ENCODE measurements at regions not wholly inside any gene's neighbourhood (a gene's known extent, or its start where the extent isn't known, plus 50 kb on each side); places are given as distances from the start of the nearest gene placed in this dataset.

GRCh38 chr2:118473846-118474540 lies 373.5 kb downstream of the EN1 start:
- Mint-ChIP-seq H3K9me3 (no peaks in the 10 kb centered on the region), H3K36me3 (no peaks in the 10 kb centered on the region), H3K27ac (no peak overlapping the region)
- no peak for DNase-seq (ENCODE audit: low spot score in 2 of 2)
- ATAC-seq, result no peak

- ATAC-seq, result no peak
- DNase-seq (ENCODE audit: low spot score in 2 of 2), result no peak
- H3K27ac Mint-ChIP-seq, result no peak overlapping the region
- H3K9me3 Mint-ChIP-seq, result no peaks in the 10 kb centered on the region
- H3K36me3 Mint-ChIP-seq, result no peaks in the 10 kb centered on the region
Measured at GRCh38 chr2:118473241-118473640, 374.2 kb downstream of the EN1 start.

GRCh38 chr2:118470297-118470696 lies 377.2 kb downstream of the EN1 start:
- H3K27ac Mint-ChIP-seq, result no peak overlapping the region
- DNase-seq (ENCODE audit: low spot score in 2 of 2) (no peak), ATAC-seq (no peak)
- H3K36me3 Mint-ChIP-seq, result no peaks in the 10 kb centered on the region
- H3K9me3 Mint-ChIP-seq, result no peaks in the 10 kb centered on the region

- no peaks in the 10 kb centered on the region for H3K9me3 Mint-ChIP-seq
- no peak overlapping the region for H3K27ac Mint-ChIP-seq
- DNase-seq (ENCODE audit: low spot score in 2 of 2), result no peak
- H3K36me3 Mint-ChIP-seq, result no peaks in the 10 kb centered on the region
- ATAC-seq, result no peak
Measured at GRCh38 chr2:118469103-118469502, 378.3 kb downstream of the EN1 start.

- no peak for ATAC-seq
Measured at GRCh38 chr2:118464546-118465265, 376.4 kb downstream of the INSIG2 start.

GRCh38 chr2:118464046-118464445 lies 375.8 kb downstream of the INSIG2 start:
- H3K36me3 Mint-ChIP-seq, result no peaks in the 10 kb centered on the region
- DNase-seq (ENCODE audit: low spot score in 2 of 2) (no peak), ATAC-seq (no peak)
- no peaks in the 10 kb centered on the region for H3K9me3 Mint-ChIP-seq
- no peak overlapping the region for H3K27ac Mint-ChIP-seq

More at GRCh38 chr2:118464546-118465265, 376.4 kb downstream of the INSIG2 start:
- H3K9me3 Mint-ChIP-seq, result no peaks in the 10 kb centered on the region
- H3K27ac Mint-ChIP-seq, result no peak overlapping the region
- H3K36me3 Mint-ChIP-seq, result no peaks in the 10 kb centered on the region
- no peak for DNase-seq (ENCODE audit: low spot score in 2 of 2)

- Mint-ChIP-seq H3K36me3 (no peaks in the 10 kb centered on the region), H3K27ac (no peak overlapping the region), H3K9me3 (no peaks in the 10 kb centered on the region)
- ATAC-seq, result no peak
- no peak for DNase-seq (ENCODE audit: low spot score in 2 of 2)
Measured at GRCh38 chr2:118460425-118460824, 372.2 kb downstream of the INSIG2 start.

GRCh38 chr2:118459426-118459825 lies 371.2 kb downstream of the INSIG2 start:
- no peak for DNase-seq (ENCODE audit: low spot score in 2 of 2)
- ATAC-seq, result no peak
- Mint-ChIP-seq H3K27ac (no peak overlapping the region), H3K36me3 (no peaks in the 10 kb centered on the region), H3K9me3 (peaks cover 2 to 4% of the 10 kb centered on the region in 2 donors)

GRCh38 chr2:118457951-118458350 lies 369.7 kb downstream of the INSIG2 start:
- ATAC-seq (no peak), DNase-seq (ENCODE audit: low spot score in 2 of 2) (no peak)
- Mint-ChIP-seq H3K9me3 (peaks cover 6 to 9% of the 10 kb centered on the region in 2 donors), H3K36me3 (no peaks in the 10 kb centered on the region), H3K27ac (no peak overlapping the region)

GRCh38 chr2:118449401-118449800 lies 361.1 kb downstream of the INSIG2 start:
- Mint-ChIP-seq H3K9me3 (peaks cover 4 to 5% of the 10 kb centered on the region in 2 donors), H3K27ac (no peak overlapping the region), H3K36me3 (no peaks in the 10 kb centered on the region)
- DNase-seq (ENCODE audit: low spot score in 2 of 2) (no peak), ATAC-seq (no peak)

GRCh38 chr2:118443596-118443995 lies 355.3 kb downstream of the INSIG2 start:
- H3K36me3 Mint-ChIP-seq, result no peaks in the 10 kb centered on the region

GRCh38 chr2:118442996-118443553 lies 354.8 kb downstream of the INSIG2 start:
- H3K36me3 Mint-ChIP-seq, result no peaks in the 10 kb centered on the region
- DNase-seq (ENCODE audit: low spot score in 2 of 2), result no peak
- no peaks in the 10 kb centered on the region for H3K9me3 Mint-ChIP-seq
- H3K27ac Mint-ChIP-seq, result no peak overlapping the region
- no peak for ATAC-seq

More at GRCh38 chr2:118443596-118443995, 355.3 kb downstream of the INSIG2 start:
- H3K9me3 Mint-ChIP-seq, result no peaks in the 10 kb centered on the region
- ATAC-seq, result no peak
- DNase-seq (ENCODE audit: low spot score in 2 of 2), result no peak
- H3K27ac Mint-ChIP-seq, result no peak overlapping the region

- no peak for ATAC-seq
- no peaks in the 10 kb centered on the region for H3K36me3 Mint-ChIP-seq
- no peak overlapping the region for H3K27ac Mint-ChIP-seq
- H3K9me3 Mint-ChIP-seq, result no peaks in the 10 kb centered on the region
- DNase-seq (ENCODE audit: low spot score in 2 of 2), result no peak
Measured at GRCh38 chr2:118442046-118442445, 353.8 kb downstream of the INSIG2 start.

GRCh38 chr2:118440404-118441098 lies 352.3 kb downstream of the INSIG2 start:
- H3K36me3 Mint-ChIP-seq, result no peaks in the 10 kb centered on the region
- ATAC-seq (no peak), DNase-seq (ENCODE audit: low spot score in 2 of 2) (no peak)
- no peaks in the 10 kb centered on the region for H3K9me3 Mint-ChIP-seq
- H3K27ac Mint-ChIP-seq, result no peak overlapping the region

GRCh38 chr2:118437501-118437900 lies 349.2 kb downstream of the INSIG2 start:
- Mint-ChIP-seq H3K9me3 (no peaks in the 10 kb centered on the region), H3K27ac (no peak overlapping the region), H3K36me3 (no peaks in the 10 kb centered on the region)
- DNase-seq (ENCODE audit: low spot score in 2 of 2), result no peak
- ATAC-seq, result no peak

GRCh38 chr2:118431997-118432396 lies 343.7 kb downstream of the INSIG2 start:
- no peaks in the 10 kb centered on the region for H3K9me3 Mint-ChIP-seq

GRCh38 chr2:118431586-118431985 lies 343.3 kb downstream of the INSIG2 start:
- no peaks in the 10 kb centered on the region for H3K36me3 Mint-ChIP-seq
- DNase-seq (ENCODE audit: low spot score in 2 of 2) (no peak), ATAC-seq (no peak)
- no peaks in the 10 kb centered on the region for H3K9me3 Mint-ChIP-seq
- H3K27ac Mint-ChIP-seq, result no peak overlapping the region

More at GRCh38 chr2:118431997-118432396, 343.7 kb downstream of the INSIG2 start:
- Mint-ChIP-seq H3K27ac (no peak overlapping the region), H3K36me3 (no peaks in the 10 kb centered on the region)
- DNase-seq (ENCODE audit: low spot score in 2 of 2), result no peak
- ATAC-seq, result no peak

Data from activated naive CD4-positive, alpha-beta T cell treated with anti-CD3 and anti-CD28 coated beads, Interleukin-2, amount 50 U/mL, for 72 hours (primary cell).